ENCODE measurements at regions not wholly inside any gene's neighbourhood (a gene's known extent, or its start where the extent isn't known, plus 50 kb on each side); places are given as distances from the start of the nearest gene placed in this dataset.

- DNase-seq (ENCODE audit: low spot score): no peak
Observed at GRCh38 chr6:6524951-6525350, 63.6 kb upstream of the LY86 start.

GRCh38 chr6:6525933-6526332 is 62.6 kb upstream of the LY86 start:
- no peak for DNase-seq (ENCODE audit: low spot score)

GRCh38 chr6:6529275-6529674 is 59.2 kb upstream of the LY86 start:
- DNase-seq (ENCODE audit: low spot score): no peak

GRCh38 chr6:6533176-6533575 is 55.3 kb upstream of the LY86 start:
- no peak for DNase-seq (ENCODE audit: low spot score)

DNA sequence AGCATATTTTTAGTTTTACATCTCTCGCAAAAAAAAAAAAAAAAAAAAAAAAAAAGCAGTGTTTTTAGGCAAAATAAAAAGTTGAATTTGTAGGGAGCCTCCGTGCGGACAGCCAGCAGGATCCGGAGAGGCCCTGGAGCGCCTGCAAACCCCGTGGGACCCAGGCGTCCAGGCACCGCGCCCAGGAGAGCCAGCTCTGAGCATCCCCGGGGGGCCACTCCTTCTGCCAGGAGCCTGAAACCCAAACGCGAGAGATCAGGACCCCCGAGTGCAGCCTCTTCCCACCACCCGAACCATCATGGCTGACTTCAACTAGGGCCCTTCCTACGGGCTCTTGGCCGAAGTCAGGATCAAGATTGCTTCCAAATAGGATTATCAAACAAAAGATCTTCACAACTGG is 54.1 kb upstream of the LY86 start:
- DNase-seq (ENCODE audit: low spot score): no peak

DNA sequence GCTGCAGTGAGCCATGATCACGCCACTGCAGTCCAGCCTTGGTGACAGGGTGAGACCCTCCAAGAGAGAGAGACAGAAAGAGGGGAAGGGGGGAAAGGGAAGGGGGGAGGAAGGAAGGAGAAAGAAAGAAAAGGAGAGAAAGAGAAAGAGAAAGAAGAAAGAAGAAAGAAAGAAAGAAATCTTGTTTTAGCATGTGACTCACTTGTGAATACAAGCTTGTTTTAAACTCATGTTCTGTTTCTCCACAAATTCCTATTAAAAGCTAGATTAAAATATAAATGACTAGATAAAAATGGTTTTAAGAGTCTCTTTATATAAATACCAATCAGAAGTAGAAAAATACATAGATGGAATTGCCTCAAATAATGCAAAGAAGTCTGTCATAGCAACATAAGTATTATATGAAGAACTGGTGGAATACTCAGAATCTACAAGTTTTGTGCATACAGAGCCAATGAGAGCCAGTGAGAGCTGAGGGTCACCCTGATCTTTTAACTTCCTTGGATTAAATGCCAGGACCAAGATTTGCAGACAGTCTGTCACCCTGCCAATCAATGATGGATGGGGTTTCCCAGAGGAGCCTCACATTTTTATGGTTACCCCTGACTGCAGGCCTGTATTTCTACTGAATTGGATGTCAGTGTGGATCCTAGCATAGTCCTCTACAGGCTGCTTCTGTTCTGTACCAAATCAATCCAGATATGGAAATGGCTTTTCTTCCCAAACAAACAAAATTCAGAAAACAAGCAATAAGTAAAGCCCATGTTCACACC is 50.8 kb upstream of the LY86 start:
- DNase-seq (ENCODE audit: low spot score): no peak

GRCh38 chr6:6538261-6538660 is 50.3 kb upstream of the LY86 start:
- DNase-seq (ENCODE audit: low spot score): no peak
